Stimulated activated CD4-positive, alpha-beta T cell treated with anti-CD3 and anti-CD28 coated beads, Interleukin-4, amount 100 ng/mL, for 1 hour (primary cell): ENCODE measurements at regions not wholly inside any gene's neighbourhood (a gene's known extent, or its start where the extent isn't known, plus 50 kb on each side); places are given as distances from the start of the nearest gene placed in this dataset.

ENCODE experiments used
- DNase-seq: peaks from one replicate; pipeline ENCODE4 v3.0.0-alpha.2; 2020

DNA sequence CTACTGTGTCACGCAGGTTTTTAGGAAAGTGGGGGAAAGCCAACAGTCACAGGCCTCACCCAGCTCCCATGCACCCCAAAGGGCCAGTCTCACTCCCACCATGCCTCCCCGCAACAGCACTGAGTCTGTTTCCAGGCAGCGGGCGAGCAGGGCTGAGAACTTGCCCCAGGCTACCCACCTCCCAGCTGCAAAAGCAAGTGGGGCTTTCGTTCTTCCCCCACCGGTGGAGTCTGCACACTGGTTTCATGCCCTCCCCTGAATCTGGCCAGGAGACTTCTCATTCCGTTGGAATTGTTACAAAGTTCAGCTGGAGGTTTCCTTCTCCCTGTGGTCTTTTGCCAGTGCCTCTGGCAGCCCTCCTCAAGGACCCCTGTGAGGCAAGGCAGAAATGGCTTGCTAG lies 53.6 kb upstream of the KCNJ15 start:
- no peak for DNase-seq

DNA sequence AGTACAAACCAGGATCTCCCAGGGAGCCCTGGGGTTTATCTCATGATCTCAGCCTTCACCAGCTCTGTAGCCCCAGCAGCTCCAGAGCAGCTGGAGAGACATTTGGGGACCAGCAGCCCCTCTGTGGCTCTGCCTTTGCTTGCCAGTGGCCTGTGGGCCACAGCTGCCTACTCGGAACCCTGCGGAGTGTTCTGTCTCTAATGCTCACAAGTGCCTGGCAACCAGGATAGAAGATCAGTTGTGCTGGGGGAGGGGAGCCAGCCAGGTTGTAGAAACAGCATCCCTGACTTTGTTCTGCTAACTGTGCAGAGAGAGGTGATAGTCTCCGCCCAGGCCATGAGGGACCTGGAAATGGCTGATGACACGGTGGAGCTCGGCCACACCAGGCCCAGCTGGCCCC lies 50.9 kb upstream of the KCNJ15 start:
- no peak for DNase-seq

DNA sequence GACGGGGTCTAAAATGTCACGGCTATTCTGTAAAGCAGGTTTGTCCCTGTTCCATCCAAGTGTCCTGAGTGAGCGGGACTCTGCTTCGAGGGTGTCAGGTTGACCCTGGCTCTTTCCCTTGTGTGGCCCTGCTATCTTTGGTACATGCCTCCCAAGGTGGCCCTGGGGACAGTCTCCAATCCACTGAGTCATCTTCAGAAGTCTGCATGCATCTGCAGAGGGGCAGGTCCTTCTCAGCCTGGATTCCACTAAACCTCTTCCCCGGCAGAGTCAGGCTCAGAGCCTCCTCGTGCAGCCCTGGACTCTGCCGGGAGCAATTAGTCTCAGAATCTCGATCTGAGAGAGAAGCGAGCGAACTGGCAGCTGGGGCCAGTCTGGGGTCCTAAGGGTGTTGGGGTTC lies 50.1 kb upstream of the KCNJ15 start:
- DNase-seq, result no peak
